Stimulated activated effector memory CD8-positive, alpha-beta T cell treated with anti-CD3 and anti-CD28 coated beads, Interleukin-12 subunit alpha, Interleukin-12 subunit beta, amount 100 ng/mL, for 72 hours (primary cell): ENCODE measurements at regions not wholly inside any gene's neighbourhood (a gene's known extent, or its start where the extent isn't known, plus 50 kb on each side); places are given as distances from the start of the nearest gene placed in this dataset.

Experiments
- ATAC-seq: fragments of 150-1000 bp; cut with Tn5 transposase; 2 replicates; pipeline ENCODE4 v1.10.0; 2021
- DNase-seq, 2 donors: peaks; one replicate each; pipeline ENCODE4 v3.0.0; 2021 to 2022; ENCODE audit warnings: low spot score in 2 of 2
- H3K27ac Mint-ChIP-seq: one replicate; pipeline ENCODE4 v1.8.0; 2022; ENCODE audit warnings: mild to moderate bottlenecking, mixed read lengths
- H3K36me3 Mint-ChIP-seq: one replicate; pipeline ENCODE4 v1.8.0; 2022; ENCODE audit warnings: mild to moderate bottlenecking, mixed read lengths
- H3K4me1 Mint-ChIP-seq: one replicate; pipeline ENCODE4 v1.8.0; 2022; ENCODE audit warnings: mixed read lengths
- H3K4me3 Mint-ChIP-seq: one replicate; pipeline ENCODE4 v1.8.0; 2022; ENCODE audit warnings: mild to moderate bottlenecking, mixed read lengths
- H3K9me3 Mint-ChIP-seq: one replicate; pipeline ENCODE4 v1.8.0; 2022; ENCODE audit warnings: mixed read lengths

DNA sequence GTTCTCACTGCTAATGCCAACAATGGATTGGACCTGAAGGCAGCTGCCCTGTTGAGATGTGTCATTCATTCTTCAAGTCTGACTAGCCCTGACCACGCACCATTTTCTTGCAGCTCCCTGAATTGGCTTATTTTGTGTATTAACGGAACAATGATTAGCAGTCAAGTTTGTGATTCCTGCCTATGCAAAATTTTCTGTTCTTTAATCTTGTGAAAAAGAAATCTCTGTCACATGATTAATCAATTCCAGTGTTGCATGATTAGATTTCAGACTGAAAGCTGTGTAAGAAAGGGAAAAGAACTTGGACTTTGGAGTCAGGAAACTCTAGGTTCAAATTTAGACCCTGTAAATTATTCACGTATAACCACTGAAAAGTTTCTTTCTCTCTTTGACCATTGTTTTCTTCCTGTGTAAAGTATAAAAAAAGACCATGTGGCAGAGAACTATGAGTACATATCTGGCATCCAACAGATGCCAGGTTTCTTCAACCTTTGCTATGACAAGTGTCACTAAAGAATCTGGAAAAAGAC lies 64.5 kb upstream of the SLC10A2 start:
- H3K27ac Mint-ChIP-seq, result no peak overlapping the region
- ATAC-seq (no peak), DNase-seq (no peak)
- no peaks in the 10 kb centered on the region for H3K36me3 Mint-ChIP-seq
- H3K4me3 Mint-ChIP-seq, result no peak overlapping the region
- no peaks in the 10 kb centered on the region for H3K9me3 Mint-ChIP-seq
- no peaks in the 10 kb centered on the region for H3K4me1 Mint-ChIP-seq

DNA sequence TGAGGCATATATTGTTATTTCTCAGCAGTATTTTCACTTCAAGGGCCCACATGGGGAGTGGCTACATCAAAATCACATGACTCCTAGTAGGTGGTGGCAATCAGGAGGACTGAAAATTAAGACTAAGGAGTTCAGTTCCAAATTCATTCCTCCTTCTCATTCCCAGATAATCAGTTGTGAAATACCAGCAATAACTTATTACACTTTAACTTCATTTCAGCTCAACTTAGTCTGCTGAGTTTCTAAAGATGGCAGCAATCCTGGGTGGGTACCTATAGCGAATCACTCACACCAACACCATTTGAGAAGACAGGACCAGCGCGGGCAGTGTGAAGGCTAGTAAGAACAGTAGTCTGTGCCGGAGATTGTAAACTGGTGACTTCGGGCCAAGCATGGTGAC lies 63.9 kb upstream of the SLC10A2 start:
- Mint-ChIP-seq H3K4me3 (no peak overlapping the region), H3K27ac (no peak overlapping the region), H3K36me3 (no peaks in the 10 kb centered on the region), H3K9me3 (no peaks in the 10 kb centered on the region), H3K4me1 (no peaks in the 10 kb centered on the region)
- DNase-seq (no peak), ATAC-seq (no peak)
